K562 (cell line): ENCODE measurements at regions not wholly inside any gene's neighbourhood (a gene's known extent, or its start where the extent isn't known, plus 50 kb on each side); places are given as distances from the start of the nearest gene placed in this dataset.

ENCODE experiments used
- ATAC-seq: fragments of 200-7000 bp; cut with Tn5 transposase; 3 replicates; pipeline ENCODE4 v1.9.1; 2020; ENCODE audit warnings: moderate library complexity
- BruUV-seq: library from RNA; stranded (reverse); fragments of 400-500 nt; replicated peaks from 2 replicates; lab custom pipeline; 2021; lab: Mats Ljungman, UMichigan
- CTCF ChIA-PET: fragments of 300-600 bp; formaldehyde crosslinking; extraction: SDS; loops from one replicate; lab custom pipeline; 2021; ENCODE audit warnings: low intra/inter-chr PET ratio; lab: Yijun Ruan, JAX
- POLR2A ChIA-PET: fragments of 300-600, 350-650 bp; sonication (Branson Sonifier 250); formaldehyde crosslinking; extraction: SDS; loops from one replicate; lab custom pipeline; 2021; ENCODE audit warnings: antibody characterized with exemption, inconsistent platforms; lab: Yijun Ruan, JAX
- DNase-seq, 4 experiments: peaks; one replicate each; pipeline versions ENCODE4 v3.0.0 to v3.0.0-alpha.2; 2011 to 2018; ENCODE audit warnings: low spot score in 3 of 4, mixed read lengths in 3 of 4; ENCODE audit errors: extremely low read depth in 1 of 4
- FAIRE-seq: peaks from 2 replicates; lab custom pipeline; 2011; peaks lifted over from hg19 to GRCh38; lab: Jason Lieb, UNC
- H2AFZ ChIP-seq: 2 replicates; pipeline ENCODE4 v1.6.0; 2011; ENCODE audit warnings: low read depth, low read length, control low read depth, inconsistent platforms
- H3K27ac ChIP-seq: fragments of 200-600 bp; 3 replicates; pipeline ENCODE4 v1.8.0; 2011; ENCODE audit warnings: low read depth, mild to moderate bottlenecking, control low read depth, inconsistent platforms, low read length, moderate library complexity, mixed read lengths; ENCODE audit errors: extremely low read depth
- H3K27me3 ChIP-seq, 2 experiments: fragments of 300-600 bp in 1 of 2; 2 replicates in 1 of 2; 3 replicates in 1 of 2; pipeline versions ENCODE4 v1.6.0 to v1.8.0; 2011; ENCODE audit warnings: inconsistent platforms in 2 of 2, low read length in 2 of 2, mild to moderate bottlenecking in 1 of 2, mixed read lengths in 1 of 2, moderate library complexity in 1 of 2; ENCODE audit not compliant: control insufficient read depth in 2 of 2, insufficient read depth in 2 of 2
- H3K36me3 ChIP-seq: fragments of 300-600 bp; 3 replicates; pipeline ENCODE4 v1.8.0; 2011; ENCODE audit warnings: mild to moderate bottlenecking, low read length, inconsistent platforms; ENCODE audit not compliant: control insufficient read depth, insufficient read depth
- H3K4me1 ChIP-seq, 2 experiments: fragments of 200-600 bp in 1 of 2; replicated peaks in 1 of 2; 2 replicates in 1 of 2; 3 replicates in 1 of 2; pipeline versions ENCODE4 v1.5.1 to v1.8.0; 2011; ENCODE audit warnings: inconsistent platforms in 2 of 2, low read length in 2 of 2, mild to moderate bottlenecking in 1 of 2, mixed read lengths in 1 of 2, moderate library complexity in 1 of 2; ENCODE audit not compliant: control insufficient read depth in 2 of 2, insufficient read depth in 2 of 2
- H3K4me2 ChIP-seq: 2 replicates; pipeline ENCODE4 v1.6.1; 2011; ENCODE audit warnings: low read length, control low read depth, inconsistent platforms, mixed read lengths; ENCODE audit not compliant: insufficient read depth
- H3K4me3 ChIP-seq: fragments of 200-600 bp; sonication (generic), shearing (Covaris generic); 2 replicates; pipeline ENCODE4 v1.5.1; 2016; ENCODE audit warnings: control low read depth, inconsistent platforms
- H3K79me2 ChIP-seq: fragments of 200-600 bp; 3 replicates; pipeline ENCODE4 v1.8.0; 2011; ENCODE audit warnings: low read length, inconsistent platforms; ENCODE audit not compliant: control insufficient read depth, insufficient read depth
- H3K9ac ChIP-seq, 2 experiments: 2 replicates each; pipeline versions ENCODE4 v1.6.0 to v1.6.1; 2011; ENCODE audit warnings: low read depth in 2 of 2, low read length in 2 of 2, control low read depth in 1 of 2, inconsistent platforms in 1 of 2, mild to moderate bottlenecking in 1 of 2, mixed read lengths in 1 of 2; ENCODE audit not compliant: insufficient read depth in 1 of 2
- H3K9me1 ChIP-seq: one replicate; pipeline ENCODE4 v1.6.0; 2011; ENCODE audit warnings: inconsistent platforms, mild to moderate bottlenecking, low read length, moderate library complexity; ENCODE audit not compliant: control insufficient read depth, insufficient read depth
- H3K9me3 ChIP-seq: replicated peaks from 2 replicates; pipeline ENCODE4 v1.5.1; 2011; ENCODE audit warnings: low read depth, low read length, inconsistent platforms; ENCODE audit not compliant: control insufficient read depth, insufficient read depth
- H4K20me1 ChIP-seq: replicated peaks from 2 replicates; pipeline ENCODE4 v1.6.1; 2011; ENCODE audit warnings: low read length, inconsistent platforms, mixed read lengths; ENCODE audit not compliant: control insufficient read depth, insufficient read depth
- BCLAF1 ChIP-seq, 2 experiments: fragments of 450-650 bp in 1 of 2; IDR thresholded peaks; 2 replicates each; pipeline ENCODE4 v1.6.1; 2011 to 2017; ENCODE audit warnings: low read depth in 2 of 2, antibody characterized with exemption in 1 of 2, borderline replicate concordance in 1 of 2, low read length in 1 of 2, mild to moderate bottlenecking in 1 of 2, mixed read lengths in 1 of 2; ENCODE audit not compliant: control insufficient read depth in 1 of 2
- EHMT2 ChIP-seq: fragments of 450-650 bp; IDR thresholded peaks from 2 replicates; pipeline ENCODE4 v1.6.1; 2018; ENCODE audit warnings: antibody characterized with exemption
- FOXA3 ChIP-seq, 2 experiments: fragments of 450-650 bp in 1 of 2; sonication (generic) in 1 of 2; formaldehyde crosslinking; IDR thresholded peaks in 1 of 2; conservative IDR thresholded peaks in 1 of 2; 2 replicates each; pipeline versions ENCODE4 v1.4.0 to v1.8.0; 2020 to 2022; ENCODE audit warnings: mild to moderate bottlenecking in 2 of 2, missing genetic modification reagents in 1 of 2
- HDAC3 ChIP-seq: fragments of 450-650 bp; IDR thresholded peaks from 2 replicates; pipeline ENCODE4 v1.6.1; 2018; ENCODE audit warnings: borderline replicate concordance, mild to moderate bottlenecking, moderate library complexity; ENCODE audit not compliant: partially characterized antibody
- HMG20B ChIP-seq: fragments of 250-450 bp; sonication (Bioruptor Pico); IDR thresholded peaks from 2 replicates; pipeline ENCODE4 v1.5.0; 2021; ENCODE audit warnings: mild to moderate bottlenecking
- MTA2 ChIP-seq: fragments of 450-650 bp; IDR thresholded peaks from 2 replicates; pipeline ENCODE4 v1.6.1; 2016; ENCODE audit warnings: low read depth
- PCBP1 ChIP-seq: fragments of 200-400 bp; formaldehyde crosslinking; IDR thresholded peaks from 2 replicates; pipeline ENCODE4 v1.6.1; 2018; ENCODE audit warnings: mild to moderate bottlenecking, low read depth, low read length; ENCODE audit not compliant: poor library complexity, severe bottlenecking
- RNF219 ChIP-seq: fragments of 250-450 bp; sonication (Bioruptor Pico); IDR thresholded peaks from 2 replicates; pipeline ENCODE4 v1.5.0; 2022; ENCODE audit warnings: mild to moderate bottlenecking
- TBL1XR1 ChIP-seq, 2 experiments: IDR thresholded peaks; 2 replicates each; pipeline ENCODE4 v1.6.1; 2012; ENCODE audit warnings: improper control_type of control experiment in 2 of 2, low read length in 2 of 2, mild to moderate bottlenecking in 1 of 2
- TRIM24 ChIP-seq, 2 experiments: fragments of 450-650 bp; IDR thresholded peaks; 2 replicates each; pipeline ENCODE4 v1.6.1; 2016
- WGBS: fragments of 100-300 bp; shearing (Covaris generic); methylation state at CpG from one replicate; pipeline ENCODE4 v1.1.6; 2016; ENCODE audit warnings: low coverage, mixed read lengths; ENCODE audit not compliant: insufficient coverage; ENCODE audit errors: missing lambda C conversion rate; 5-methylcytosine and 5-hydroxymethylcytosine counted together
- in situ Hi-C: fragments of 300-500 bp; cut with MboI; formaldehyde crosslinking; loops from 4 replicates; pipeline ENCODE4 v1.15.0; 2018; ENCODE audit warnings: inconsistent platforms, mixed read lengths
- intact Hi-C: fragments of 100-400 bp; cut with micrococcal nuclease; formaldehyde crosslinking; loops from 2 replicates; pipeline ENCODE4 v1.14.2; 2022
- TF ChIP-seq, protein P1 (sequence below): sonication (generic); formaldehyde crosslinking; IDR thresholded peaks from 2 replicates; pipeline ENCODE4 v1.8.0; 2022; ENCODE audit warnings: missing genetic modification reagents, mild to moderate bottlenecking, borderline replicate concordance

- in situ Hi-C loops: no loop called here
- Histone ChIP-seq H3K9me3 (no peaks in the 10 kb centered on the region; the same call in 1 of the 2 replicates), H3K27ac (no peak overlapping the region), H3K27me3 (no peaks in the 10 kb centered on the region), H4K20me1 (no peaks in the 10 kb centered on the region), H3K36me3 (no peaks in the 10 kb centered on the region), H3K4me1 (no peaks in the 10 kb centered on the region), H2AFZ (no peak overlapping the region), H3K4me2 (no peak overlapping the region), H3K9ac (no peak overlapping the region), H3K4me3 (no peak overlapping the region), H3K79me2 (no peaks in the 10 kb centered on the region), H3K9me1 (no peaks in the 10 kb centered on the region)
- no peak for DNase-seq
- ChIA-PET CTCF (no interaction called here), POLR2A (no interaction called here)
- ATAC-seq: no peak
- intact Hi-C loops: no loop called here
- no TSS peak for BruUV-seq
- no peak for FAIRE-seq
- 0% methylated on average over 7 of the region's 7 CpGs for WGBS
- TF ChIP-seq HDAC3 (no peak), BCLAF1 (IDR thresholded peaks at IDR 0.05; ENCODE audit: borderline replicate concordance in 1 of 2, control insufficient read depth in 1 of 2, low read depth in 2 of 2, low read length in 1 of 2) (no peak), TRIM24 (IDR thresholded peaks at IDR 0.05) (no peak), PCBP1 (no peak), HMG20B (CRISPR knock-in tag) (no peak), TBL1XR1 (IDR thresholded peaks at IDR 0.05; ENCODE audit: low read length in 2 of 2) (no peak), MTA2 (no peak), RNF219 (CRISPR knock-in tag) (no peak), FOXA3 (CRISPR knock-in tag; conservative IDR thresholded peaks at IDR 0.05 in 1 of 2, IDR thresholded peaks at IDR 0.05 in 1 of 2) (no peak), EHMT2 (no peak)
- TF ChIP-seq, protein P1, sequence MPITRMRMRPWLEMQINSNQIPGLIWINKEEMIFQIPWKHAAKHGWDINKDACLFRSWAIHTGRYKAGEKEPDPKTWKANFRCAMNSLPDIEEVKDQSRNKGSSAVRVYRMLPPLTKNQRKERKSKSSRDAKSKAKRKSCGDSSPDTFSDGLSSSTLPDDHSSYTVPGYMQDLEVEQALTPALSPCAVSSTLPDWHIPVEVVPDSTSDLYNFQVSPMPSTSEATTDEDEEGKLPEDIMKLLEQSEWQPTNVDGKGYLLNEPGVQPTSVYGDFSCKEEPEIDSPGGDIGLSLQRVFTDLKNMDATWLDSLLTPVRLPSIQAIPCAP (CRISPR knock-in tag): no peak
Observed at GRCh38 chr4:189396435-189396834, 544.2 kb upstream of the FRG1 start.
